ENCODE measurements at regions not wholly inside any gene's neighbourhood (a gene's known extent, or its start where the extent isn't known, plus 50 kb on each side); places are given as distances from the start of the nearest gene placed in this dataset.

DNA sequence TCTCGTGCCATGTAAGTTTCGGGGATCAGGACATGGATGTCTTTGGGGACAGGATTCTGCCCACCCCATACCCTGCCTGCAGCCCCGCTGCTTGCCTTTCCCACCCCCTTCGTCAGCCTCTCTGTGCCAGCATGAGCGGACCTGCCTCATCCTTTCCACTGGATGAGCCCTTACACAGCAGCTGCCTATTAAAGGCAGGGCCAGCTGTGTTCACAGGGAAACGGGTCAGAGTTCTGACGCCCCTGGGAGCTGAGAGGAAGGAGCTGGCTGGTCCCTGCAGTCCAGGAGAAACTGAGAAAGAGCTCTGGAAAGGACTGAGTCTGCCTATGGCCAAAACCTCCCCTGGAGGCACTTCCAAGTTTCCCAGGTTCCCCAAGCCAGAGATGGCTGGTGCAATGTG, 83.5 kb upstream of the NCOR2 start:
- TF ChIP-seq EZH2 (IDR thresholded peaks at IDR 0.05; ENCODE audit: borderline replicate concordance, low read depth, low read length, severe bottlenecking), result no peak
- TF ChIP-seq, protein P1, sequence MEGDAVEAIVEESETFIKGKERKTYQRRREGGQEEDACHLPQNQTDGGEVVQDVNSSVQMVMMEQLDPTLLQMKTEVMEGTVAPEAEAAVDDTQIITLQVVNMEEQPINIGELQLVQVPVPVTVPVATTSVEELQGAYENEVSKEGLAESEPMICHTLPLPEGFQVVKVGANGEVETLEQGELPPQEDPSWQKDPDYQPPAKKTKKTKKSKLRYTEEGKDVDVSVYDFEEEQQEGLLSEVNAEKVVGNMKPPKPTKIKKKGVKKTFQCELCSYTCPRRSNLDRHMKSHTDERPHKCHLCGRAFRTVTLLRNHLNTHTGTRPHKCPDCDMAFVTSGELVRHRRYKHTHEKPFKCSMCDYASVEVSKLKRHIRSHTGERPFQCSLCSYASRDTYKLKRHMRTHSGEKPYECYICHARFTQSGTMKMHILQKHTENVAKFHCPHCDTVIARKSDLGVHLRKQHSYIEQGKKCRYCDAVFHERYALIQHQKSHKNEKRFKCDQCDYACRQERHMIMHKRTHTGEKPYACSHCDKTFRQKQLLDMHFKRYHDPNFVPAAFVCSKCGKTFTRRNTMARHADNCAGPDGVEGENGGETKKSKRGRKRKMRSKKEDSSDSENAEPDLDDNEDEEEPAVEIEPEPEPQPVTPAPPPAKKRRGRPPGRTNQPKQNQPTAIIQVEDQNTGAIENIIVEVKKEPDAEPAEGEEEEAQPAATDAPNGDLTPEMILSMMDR (IDR thresholded peaks at IDR 0.05; ENCODE audit: borderline replicate concordance, extremely low read depth, low read length, poor library complexity, severe bottlenecking), result no peak
